Heart right ventricle (tissue), 16 donors: ENCODE measurements at regions not wholly inside any gene's neighbourhood (a gene's known extent, or its start where the extent isn't known, plus 50 kb on each side); places are given as distances from the start of the nearest gene placed in this dataset.

Source experiments
- ATAC-seq, 8 donors: fragments of 200-7000 bp; cut with Tn5 transposase; one replicate each; pipeline ENCODE4 v1.9.1; 2020; ENCODE audit warnings: mild to moderate bottlenecking in 8 of 8, moderate library complexity in 8 of 8, moderate number of reproducible peaks in 1 of 8
- DNase-seq, 2 donors: peaks; one replicate each; pipeline ENCODE4 v3.0.0-alpha.2; 2020
- H3K27ac ChIP-seq, 10 donors: fragments of 200-600 bp; sonication (generic) in 2 of 10; one replicate each; pipeline versions ENCODE4 v1.5.0 to v1.8.0; 2020 to 2022; ENCODE audit warnings: mild to moderate bottlenecking in 3 of 10
- H3K27me3 ChIP-seq, 7 donors: fragments of 200-600 bp; one replicate each; pipeline ENCODE4 v1.8.0; 2021 to 2022; ENCODE audit warnings: mild to moderate bottlenecking in 2 of 7
- H3K36me3 ChIP-seq, 9 donors: fragments of 200-600 bp; sonication (generic) in 1 of 9; one replicate each; pipeline versions ENCODE4 v1.5.0 to v1.8.0; 2020 to 2022; ENCODE audit warnings: mild to moderate bottlenecking in 2 of 9
- H3K4me1 ChIP-seq, 9 donors: fragments of 200-600 bp; sonication (generic) in 1 of 9; one replicate each; pipeline versions ENCODE4 v1.5.0 to v1.8.0; 2020 to 2022; ENCODE audit warnings: mild to moderate bottlenecking in 4 of 9
- H3K4me3 ChIP-seq, 10 donors: fragments of 200-600 bp; sonication (generic) in 2 of 10; one replicate each; pipeline versions ENCODE4 v1.5.0 to v1.8.0; 2020 to 2022; ENCODE audit warnings: mild to moderate bottlenecking in 7 of 10, moderate library complexity in 2 of 10
- H3K9me3 ChIP-seq, 11 donors: fragments of 200-600 bp in 10 of 11; sonication (generic) in 2 of 11; one replicate each; pipeline versions ENCODE4 v1.5.0 to v1.8.0; 2013 to 2022; ENCODE audit warnings: mild to moderate bottlenecking in 2 of 11, control low read depth in 1 of 11, moderate library complexity in 1 of 11
- WGBS, 2 donors: extraction: QIAGEN DNeasy Blood & Tissue Kit; methylation state at CpG; one replicate each; pipeline ENCODE4 v1.1.7; 2013; ENCODE audit warnings: inconsistent platforms in 1 of 2; 5-methylcytosine and 5-hydroxymethylcytosine counted together
- intact Hi-C, 10 donors: fragments of 100-400 bp; cut with DNase I; formaldehyde crosslinking; loops; one replicate each; pipeline versions ENCODE4 v1.11.1 to v1.14.2; 2022
- TF ChIP-seq, protein P1 (sequence below), 9 donors: fragments of 200-600 bp; sonication (generic) in 2 of 9; IDR thresholded peaks; one replicate each; pipeline versions ENCODE4 v1.5.0 to v1.8.0; 2021 to 2022; ENCODE audit warnings: antibody characterized with exemption in 9 of 9, mild to moderate bottlenecking in 5 of 9, moderate library complexity in 1 of 9
- donor health status: Arrhythmogenic right ventricular cardiomyopathy.
- donor health status: ischemic (EF 13 %, LVEDD 7.1; RV severe dilation, severe dysfunction).
- donor health status: healthy with polysubstance abuse.
- donor health status: DM: no; HTN: yes; CAD: no.
- donor health status: DM: no; HTN: no; CAD: no.
- donor health status: ischemic (EF 25% LVEDD 6.9; RV normal size, moderate dysfunction).
- donor health status: ischemic (EF 25% LVEDD 5.7; RV mildly dilated, moderate dysfunction).
- donor health status: healthy.
- donor health status: DM: yes; HTN: yes; CAD: no.
- donor health status: Ischemic cardiomyopathy.
- donor health status: ischemic (EF 35%, LVEDD 5.7; RV mildly dilated, moderate dysfunction).
- donor health status: nonischemic (EF 11% LVEDD 7.7; RV severe dilation, severe dysfunction).
- donor health status: DM: yes; HTN: yes; CAD: no.
- donor health status: PGD.
- donor health status: ischemic (EF 29% LVEDD 5.4; RV normal size, mild dysfunction).
- donor health status: nonischemic (EF 23%, LVEDD 6.1; RV moderate dilation, normal function).

GRCh38 chr10:128296253-128297007, 170.2 kb upstream of the MKI67 start:
- 60% methylated on average over 13 of the region's 13 CpGs for WGBS, 2 donors
- peak overlapping the region in 2 of 10 donors; percentile 7 to 9 for H3K27ac ChIP-seq
- intact Hi-C loops: no loop called here
- no peak overlapping the region for H3K4me3 ChIP-seq
- DNase-seq: peak; percentile 31 to 43
- peak in 7 of 8 donors; percentile 24 to 71 (median 56) for ATAC-seq
- no peaks in the 10 kb centered on the region for H3K36me3 ChIP-seq
- TF ChIP-seq, protein P1, sequence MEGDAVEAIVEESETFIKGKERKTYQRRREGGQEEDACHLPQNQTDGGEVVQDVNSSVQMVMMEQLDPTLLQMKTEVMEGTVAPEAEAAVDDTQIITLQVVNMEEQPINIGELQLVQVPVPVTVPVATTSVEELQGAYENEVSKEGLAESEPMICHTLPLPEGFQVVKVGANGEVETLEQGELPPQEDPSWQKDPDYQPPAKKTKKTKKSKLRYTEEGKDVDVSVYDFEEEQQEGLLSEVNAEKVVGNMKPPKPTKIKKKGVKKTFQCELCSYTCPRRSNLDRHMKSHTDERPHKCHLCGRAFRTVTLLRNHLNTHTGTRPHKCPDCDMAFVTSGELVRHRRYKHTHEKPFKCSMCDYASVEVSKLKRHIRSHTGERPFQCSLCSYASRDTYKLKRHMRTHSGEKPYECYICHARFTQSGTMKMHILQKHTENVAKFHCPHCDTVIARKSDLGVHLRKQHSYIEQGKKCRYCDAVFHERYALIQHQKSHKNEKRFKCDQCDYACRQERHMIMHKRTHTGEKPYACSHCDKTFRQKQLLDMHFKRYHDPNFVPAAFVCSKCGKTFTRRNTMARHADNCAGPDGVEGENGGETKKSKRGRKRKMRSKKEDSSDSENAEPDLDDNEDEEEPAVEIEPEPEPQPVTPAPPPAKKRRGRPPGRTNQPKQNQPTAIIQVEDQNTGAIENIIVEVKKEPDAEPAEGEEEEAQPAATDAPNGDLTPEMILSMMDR (IDR thresholded peaks at IDR 0.05): no peak
- peaks cover 0 to 10% (median 3%) of the 10 kb centered on the region in 9 donors for H3K4me1 ChIP-seq
- peaks cover 0 to 34% (median 3%) of the 10 kb centered on the region in 7 donors for H3K27me3 ChIP-seq
- H3K9me3 ChIP-seq: peaks cover 0 to 15% (median 2%) of the 10 kb centered on the region in 11 donors

- ATAC-seq (peak in 7 of 8 donors; percentile 51 to 83 (median 72)), DNase-seq (peak in 1 of 2 donors; percentile 41)
- no peaks in the 10 kb centered on the region for H3K36me3 ChIP-seq
Measured at GRCh38 chr10:128297709-128298378, 171.6 kb upstream of the MKI67 start.

DNA sequence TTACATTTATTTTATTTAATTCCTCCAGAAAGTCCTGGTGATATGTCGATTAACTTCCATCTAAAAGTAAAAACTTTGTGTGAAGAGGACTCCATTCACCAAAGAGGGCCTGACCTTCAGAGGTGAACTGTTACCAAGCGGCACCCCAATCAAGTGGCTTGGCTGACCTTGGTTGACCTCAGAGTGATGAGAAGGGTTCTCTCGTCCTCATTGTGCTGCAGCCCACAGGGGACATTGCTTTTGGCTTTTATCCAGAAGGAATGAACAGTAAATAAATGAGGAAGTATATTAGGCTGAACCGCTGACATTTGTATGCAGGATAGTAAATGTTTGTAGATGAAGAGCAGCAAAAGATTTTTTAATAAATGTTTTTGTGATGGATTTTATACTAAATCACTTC, 172.4 kb upstream of the MKI67 start:
- Histone ChIP-seq H3K4me3 (no peak overlapping the region), H3K4me1 (peaks cover 0 to 10% (median 3%) of the 10 kb centered on the region in 9 donors), H3K27ac (no peak overlapping the region), H3K27me3 (peaks cover 0 to 35% (median 5%) of the 10 kb centered on the region in 7 donors), H3K9me3 (peaks cover 0 to 10% (median 0%) of the 10 kb centered on the region in 11 donors), H3K36me3 (no peaks in the 10 kb centered on the region)
- DNase-seq (no peak), ATAC-seq (no peak)
- intact Hi-C loops: no loop called here
- TF ChIP-seq, protein P1 (IDR thresholded peaks at IDR 0.05): no peak
- WGBS, 2 donors: 51 to 59% methylated on average over 4 of the region's 4 CpGs

More at GRCh38 chr10:128297709-128298378, 171.6 kb upstream of the MKI67 start:
- Histone ChIP-seq H3K27ac (peak overlapping the region in 2 of 10 donors; percentile 9 to 16), H3K4me1 (peaks cover 0 to 10% (median 3%) of the 10 kb centered on the region in 9 donors), H3K27me3 (peaks cover 0 to 35% (median 3%) of the 10 kb centered on the region in 7 donors), H3K9me3 (peaks cover 0 to 10% (median 0%) of the 10 kb centered on the region in 11 donors), H3K4me3 (no peak overlapping the region)
- intact Hi-C loops: no loop called here
- 36% methylated on average over 11 of the region's 11 CpGs for WGBS, 2 donors
- TF ChIP-seq, protein P1 (IDR thresholded peaks at IDR 0.05): no peak

DNA sequence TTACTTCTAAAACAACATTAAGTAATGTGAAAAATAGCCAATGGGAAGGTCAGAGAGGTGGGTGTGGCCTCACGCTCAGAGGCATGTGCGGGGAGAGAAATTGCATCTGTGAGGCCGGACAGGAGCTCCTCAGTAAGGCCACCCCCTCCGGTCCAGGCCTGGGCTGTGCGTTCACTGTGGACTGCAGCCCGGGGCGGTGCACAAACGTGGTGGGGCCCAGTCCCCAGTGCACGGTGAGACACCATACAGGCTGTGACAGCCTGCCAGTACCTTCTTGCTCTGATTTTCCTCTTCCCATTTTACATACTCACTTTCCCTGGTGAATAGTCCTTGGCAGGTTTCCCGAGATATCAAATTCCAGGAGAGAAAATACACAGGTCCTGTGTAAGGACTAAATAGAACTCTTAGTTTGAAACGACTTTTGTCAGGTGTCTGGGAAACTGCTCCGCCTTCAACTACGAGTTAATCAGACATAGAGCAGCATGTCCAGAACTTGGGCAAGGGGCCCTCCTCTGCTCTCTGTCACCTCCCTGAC, 174.1 kb upstream of the MKI67 start:
- H3K9me3 ChIP-seq: peaks cover 0 to 10% (median 0%) of the 10 kb centered on the region in 11 donors
- intact Hi-C loops: no loop called here
- peaks cover 0 to 41% (median 10%) of the 10 kb centered on the region in 7 donors for H3K27me3 ChIP-seq
- no peak overlapping the region for H3K4me3 ChIP-seq
- DNase-seq (no peak), ATAC-seq (no peak)
- H3K36me3 ChIP-seq: no peaks in the 10 kb centered on the region
- 70 to 75% methylated on average over 13 of the region's 13 CpGs for WGBS, 2 donors
- peaks cover 0 to 10% (median 3%) of the 10 kb centered on the region in 9 donors for H3K4me1 ChIP-seq
- no peak overlapping the region for H3K27ac ChIP-seq
- TF ChIP-seq, protein P1 (IDR thresholded peaks at IDR 0.05): no peak
